Left lung (tissue), 4 donors: ENCODE measurements at regions not wholly inside any gene's neighbourhood (a gene's known extent, or its start where the extent isn't known, plus 50 kb on each side); places are given as distances from the start of the nearest gene placed in this dataset.

Source experiments
- ATAC-seq: fragments of 200-7000 bp; cut with Tn5 transposase; one replicate; pipeline ENCODE4 v1.9.1; 2020; ENCODE audit warnings: moderate library complexity
- DNase-seq, 4 donors: peaks; one replicate each; pipeline ENCODE4 v3.0.0-alpha.2; 2013 to 2020
- H3K27ac ChIP-seq, 2 donors: fragments of 200-600 bp; sonication (generic) in 1 of 2; one replicate each; pipeline versions ENCODE4 v1.5.0 to v1.8.0; 2020 to 2021
- H3K27me3 ChIP-seq, 2 donors: fragments of 200-600 bp; sonication (generic) in 1 of 2; one replicate each; pipeline versions ENCODE4 v1.5.0 to v1.8.0; 2020 to 2021
- H3K36me3 ChIP-seq, 2 donors: fragments of 200-600 bp; sonication (generic) in 1 of 2; one replicate each; pipeline versions ENCODE4 v1.5.0 to v1.8.0; 2020 to 2021
- H3K4me1 ChIP-seq, 2 donors: fragments of 200-600 bp; one replicate each; pipeline ENCODE4 v1.8.0; 2021
- H3K4me3 ChIP-seq, 2 donors: fragments of 200-600 bp; sonication (generic) in 1 of 2; one replicate each; pipeline versions ENCODE4 v1.5.0 to v1.8.0; 2020 to 2021; ENCODE audit warnings: mild to moderate bottlenecking in 1 of 2
- H3K9me3 ChIP-seq, 2 donors: fragments of 200-600 bp; sonication (generic) in 1 of 2; one replicate each; pipeline versions ENCODE4 v1.5.0 to v1.8.0; 2020 to 2021
- intact Hi-C, 2 donors: fragments of 100-400 bp; cut with DNase I; formaldehyde crosslinking; loops; one replicate each; pipeline versions ENCODE4 v1.11.2 to v1.14.2; 2022
- TF ChIP-seq, protein P1 (sequence below), 2 donors: fragments of 200-600 bp; sonication (generic) in 1 of 2; IDR thresholded peaks; one replicate each; pipeline versions ENCODE4 v1.5.0 to v1.8.0; 2021; ENCODE audit warnings: antibody characterized with exemption in 2 of 2
- donor health status: DM: no; HTN: yes; CAD: no.
- donor health status: DM: no; HTN: no; CAD: no.

DNA sequence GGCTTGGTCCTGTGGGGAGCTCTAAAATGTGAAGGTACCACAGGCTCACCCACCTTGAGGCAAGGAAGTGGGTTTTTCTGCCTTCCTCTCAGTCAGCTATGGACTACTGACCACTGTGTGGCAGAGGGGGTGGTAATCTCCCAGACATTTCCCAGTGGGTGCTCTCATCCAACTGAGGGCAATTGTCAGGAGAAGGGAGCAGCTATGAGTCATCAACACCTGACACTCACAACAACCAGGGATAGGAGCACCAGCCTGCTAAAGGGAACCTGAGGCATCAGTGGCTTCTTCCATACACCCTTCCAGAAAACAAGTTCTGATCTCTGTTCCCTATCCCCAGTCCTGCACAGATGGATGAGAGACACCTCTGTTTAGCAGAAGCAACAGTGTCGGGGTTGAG lies 468.8 kb downstream of the BCOR start:
- Histone ChIP-seq H3K9me3 (no peaks in the 10 kb centered on the region), H3K27me3 (no peaks in the 10 kb centered on the region), H3K27ac (no peak overlapping the region), H3K4me1 (no peaks in the 10 kb centered on the region), H3K4me3 (no peak overlapping the region), H3K36me3 (no peaks in the 10 kb centered on the region)
- DNase-seq (no peak), ATAC-seq (no peak)
- intact Hi-C loops = no loop called here
- TF ChIP-seq, protein P1, sequence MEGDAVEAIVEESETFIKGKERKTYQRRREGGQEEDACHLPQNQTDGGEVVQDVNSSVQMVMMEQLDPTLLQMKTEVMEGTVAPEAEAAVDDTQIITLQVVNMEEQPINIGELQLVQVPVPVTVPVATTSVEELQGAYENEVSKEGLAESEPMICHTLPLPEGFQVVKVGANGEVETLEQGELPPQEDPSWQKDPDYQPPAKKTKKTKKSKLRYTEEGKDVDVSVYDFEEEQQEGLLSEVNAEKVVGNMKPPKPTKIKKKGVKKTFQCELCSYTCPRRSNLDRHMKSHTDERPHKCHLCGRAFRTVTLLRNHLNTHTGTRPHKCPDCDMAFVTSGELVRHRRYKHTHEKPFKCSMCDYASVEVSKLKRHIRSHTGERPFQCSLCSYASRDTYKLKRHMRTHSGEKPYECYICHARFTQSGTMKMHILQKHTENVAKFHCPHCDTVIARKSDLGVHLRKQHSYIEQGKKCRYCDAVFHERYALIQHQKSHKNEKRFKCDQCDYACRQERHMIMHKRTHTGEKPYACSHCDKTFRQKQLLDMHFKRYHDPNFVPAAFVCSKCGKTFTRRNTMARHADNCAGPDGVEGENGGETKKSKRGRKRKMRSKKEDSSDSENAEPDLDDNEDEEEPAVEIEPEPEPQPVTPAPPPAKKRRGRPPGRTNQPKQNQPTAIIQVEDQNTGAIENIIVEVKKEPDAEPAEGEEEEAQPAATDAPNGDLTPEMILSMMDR (IDR thresholded peaks at IDR 0.05) = no peak

DNA sequence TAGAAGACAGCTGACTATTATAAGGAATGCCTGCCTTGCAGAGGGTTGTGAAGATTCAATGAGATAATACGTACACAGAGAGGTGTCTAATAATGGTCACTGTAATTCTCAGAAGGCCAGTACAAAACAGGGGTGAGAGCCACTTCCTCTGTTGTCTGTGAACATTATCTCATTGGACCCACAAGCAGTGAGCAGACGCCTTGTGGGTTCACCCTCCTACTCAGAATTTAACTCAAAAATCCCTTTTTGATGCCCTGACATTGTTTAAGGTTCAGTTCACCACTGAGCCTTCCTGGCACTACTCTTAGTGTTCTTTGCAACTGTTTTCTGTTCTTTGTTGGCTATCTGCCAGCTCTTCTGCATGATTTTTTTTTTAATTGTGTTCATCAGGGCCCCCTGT lies 467.4 kb downstream of the BCOR start:
- Histone ChIP-seq H3K4me3 (no peak overlapping the region), H3K27me3 (no peaks in the 10 kb centered on the region), H3K36me3 (no peaks in the 10 kb centered on the region), H3K9me3 (no peaks in the 10 kb centered on the region), H3K4me1 (no peaks in the 10 kb centered on the region), H3K27ac (no peak overlapping the region)
- ATAC-seq (no peak), DNase-seq (no peak)
- intact Hi-C loops = no loop called here
- TF ChIP-seq, protein P1 (IDR thresholded peaks at IDR 0.05) = no peak

DNA sequence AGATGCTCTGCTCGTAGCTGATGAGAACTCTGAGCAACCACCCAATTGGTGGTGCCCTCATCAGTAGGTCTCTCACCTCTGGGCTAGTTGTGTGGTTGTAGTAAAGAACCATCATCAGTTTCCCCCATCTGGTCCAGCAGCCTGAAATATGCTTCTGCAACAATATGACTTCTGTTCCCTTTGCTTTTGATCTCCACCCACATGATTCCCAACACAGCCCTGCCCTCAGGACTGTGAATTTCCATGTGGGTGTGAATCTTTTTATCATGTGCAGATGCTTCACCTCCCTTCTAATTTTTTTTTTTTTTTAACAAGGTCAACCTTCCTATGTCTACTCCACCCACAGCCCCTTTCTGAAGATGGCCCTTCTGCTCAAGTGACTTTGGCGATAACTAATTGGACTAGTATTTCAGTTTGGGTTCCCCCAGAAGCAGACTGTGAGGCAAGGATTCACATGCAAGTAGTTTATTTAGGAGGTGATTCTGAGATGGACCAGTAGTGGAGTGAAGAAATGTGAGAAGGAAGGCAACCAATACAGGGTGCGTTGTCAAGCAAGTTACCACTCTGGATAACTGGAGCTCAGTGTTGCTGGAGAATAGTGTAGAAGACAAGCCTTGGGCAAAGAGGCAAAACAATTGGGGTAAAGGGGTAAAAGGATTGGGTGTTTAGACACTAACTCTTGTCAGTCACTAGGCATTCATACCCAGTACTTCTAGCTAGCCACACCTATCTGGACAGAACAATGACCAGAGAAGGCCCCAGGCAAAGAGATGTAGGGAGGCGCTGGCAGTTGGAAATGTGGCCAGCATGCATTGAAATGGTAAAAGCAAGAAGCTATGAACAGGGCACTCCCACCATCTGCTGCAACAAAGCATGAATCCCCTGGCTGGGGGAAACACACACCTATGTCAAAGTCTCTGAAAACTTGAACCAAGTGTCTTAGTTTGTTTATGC lies 466.2 kb downstream of the BCOR start:
- intact Hi-C loops = no loop called here
- no peaks in the 10 kb centered on the region for H3K4me1 ChIP-seq
- ATAC-seq (no peak), DNase-seq (no peak)
- no peaks in the 10 kb centered on the region for H3K27me3 ChIP-seq
- no peaks in the 10 kb centered on the region for H3K36me3 ChIP-seq
- no peak overlapping the region for H3K4me3 ChIP-seq
- no peaks in the 10 kb centered on the region for H3K9me3 ChIP-seq
- TF ChIP-seq, protein P1 (IDR thresholded peaks at IDR 0.05) = no peak
- no peak overlapping the region for H3K27ac ChIP-seq

DNA sequence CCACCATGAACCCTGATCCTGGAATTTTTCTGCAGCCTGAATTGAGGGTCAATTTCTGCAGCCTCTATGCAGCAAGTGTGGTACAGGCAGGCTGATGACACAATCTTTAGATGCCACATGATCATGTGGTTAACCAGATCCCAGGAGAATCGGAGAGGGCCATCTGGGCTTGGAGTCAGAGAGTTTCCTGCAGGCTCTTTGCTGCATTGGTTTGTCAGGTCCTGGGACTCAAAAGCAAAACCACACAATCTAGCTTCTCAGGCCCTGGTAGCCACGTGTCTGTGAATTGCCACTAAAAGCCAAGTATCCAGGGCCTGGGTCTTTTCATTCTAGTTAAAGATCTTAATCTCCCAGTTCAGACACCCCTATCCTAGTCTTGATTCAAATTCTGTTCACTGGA lies 464.5 kb downstream of the BCOR start:
- ATAC-seq = no peak
- TF ChIP-seq, protein P1 (IDR thresholded peaks at IDR 0.05) = no peak

DNA sequence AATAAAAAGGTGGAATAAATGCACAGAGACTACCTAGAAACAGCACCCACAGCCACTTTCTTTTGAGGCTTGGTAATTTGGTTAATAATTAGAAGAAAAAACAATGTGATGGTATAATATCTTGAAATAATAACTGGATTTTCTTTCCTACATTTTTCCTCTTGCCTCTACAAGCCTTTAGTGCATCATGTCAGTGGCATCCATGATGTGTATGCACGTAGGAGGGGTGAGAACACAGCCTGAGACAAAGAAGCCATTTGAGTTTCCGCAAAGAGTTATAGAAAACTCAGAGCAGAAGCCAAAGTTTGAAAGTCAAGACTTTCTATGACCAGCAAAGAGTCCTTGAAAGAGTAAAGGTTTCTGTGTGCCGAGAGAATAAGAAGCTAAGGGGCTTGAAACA lies 461.3 kb downstream of the BCOR start:
- TF ChIP-seq, protein P1 (IDR thresholded peaks at IDR 0.05) = no peak
- H3K27ac ChIP-seq = no peak overlapping the region
- DNase-seq (no peak), ATAC-seq (no peak)
- H3K4me3 ChIP-seq = no peak overlapping the region
- no peaks in the 10 kb centered on the region for H3K27me3 ChIP-seq
- no peaks in the 10 kb centered on the region for H3K9me3 ChIP-seq
- H3K36me3 ChIP-seq = no peaks in the 10 kb centered on the region
- H3K4me1 ChIP-seq = no peaks in the 10 kb centered on the region
- intact Hi-C loops = no loop called here

More for the DNA sequence above, 464.5 kb downstream of the BCOR start:
- intact Hi-C loops = no loop called here
- Histone ChIP-seq H3K4me3 (no peak overlapping the region), H3K4me1 (no peaks in the 10 kb centered on the region), H3K36me3 (no peaks in the 10 kb centered on the region), H3K27ac (no peak overlapping the region), H3K27me3 (no peaks in the 10 kb centered on the region), H3K9me3 (no peaks in the 10 kb centered on the region)
- no peak for DNase-seq
